ENCODE measurements at regions not wholly inside any gene's neighbourhood (a gene's known extent, or its start where the extent isn't known, plus 50 kb on each side); places are given as distances from the start of the nearest gene placed in this dataset.

DNA sequence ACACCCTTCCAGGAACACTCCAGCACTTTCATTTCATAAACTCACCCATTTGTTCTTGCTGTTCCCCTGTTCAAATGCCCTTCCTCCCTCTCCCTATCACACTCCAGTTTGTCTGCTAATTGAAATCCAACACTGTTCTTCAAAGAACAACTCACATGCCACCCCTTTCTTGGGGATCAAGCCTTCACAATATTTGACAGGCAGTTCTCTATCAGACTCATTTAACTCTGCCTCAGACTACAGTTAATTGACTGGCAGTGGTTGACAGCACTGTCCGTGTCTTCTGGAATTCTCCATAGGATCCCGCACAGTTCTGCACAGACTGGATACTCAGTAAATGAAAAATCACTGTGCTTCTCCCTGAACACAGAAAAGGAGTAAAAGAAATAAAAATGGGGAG, 87.8 kb downstream of the PMP22 start:
- no peak for DNase-seq (ENCODE audit: low spot score)

DNA sequence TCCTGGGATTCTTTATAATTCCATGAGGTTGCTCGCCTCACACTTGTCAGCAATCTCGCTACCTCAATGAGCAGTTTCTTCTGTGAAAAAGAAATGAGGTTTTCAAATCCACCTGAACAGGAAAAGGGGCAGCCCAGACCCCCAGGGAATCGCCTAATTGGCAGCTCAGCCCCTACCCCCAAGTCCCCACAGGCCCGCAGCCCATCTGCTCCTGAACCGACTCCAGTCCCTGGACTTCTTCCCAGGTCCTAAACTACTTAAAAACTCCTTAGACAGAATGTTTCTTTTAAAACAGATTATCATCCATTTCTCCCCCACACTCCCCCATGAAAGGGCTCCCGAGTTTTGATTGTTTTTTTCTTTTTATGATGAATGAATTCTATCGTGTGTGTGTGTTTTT, 89.8 kb downstream of the PMP22 start:
- no peak for DNase-seq (ENCODE audit: low spot score)

- peak; percentile 43 for DNase-seq (ENCODE audit: low spot score)
These were observed 93.7 kb downstream of the PMP22 start for GRCh38 chr17:15171167-15172047.

DNA sequence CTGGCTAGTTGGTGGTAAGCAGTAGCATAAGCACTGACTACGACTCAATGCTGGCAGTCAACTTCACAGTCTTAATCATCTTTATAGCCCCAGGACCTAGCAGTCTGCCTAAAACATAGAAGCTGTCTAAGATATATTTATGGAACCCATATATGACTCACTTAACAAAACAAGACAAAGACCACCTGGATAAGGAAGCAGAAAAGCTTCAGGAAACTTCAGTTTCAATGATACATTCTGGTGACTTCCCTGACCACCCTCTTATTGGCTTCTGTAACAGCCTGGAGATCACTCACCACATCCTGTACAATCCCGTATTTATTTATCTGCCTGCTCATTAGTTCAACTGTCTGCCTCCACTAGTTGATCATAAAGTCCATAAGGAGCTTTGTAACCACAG, 95.5 kb downstream of the PMP22 start:
- no peak for DNase-seq (ENCODE audit: low spot score)

DNA sequence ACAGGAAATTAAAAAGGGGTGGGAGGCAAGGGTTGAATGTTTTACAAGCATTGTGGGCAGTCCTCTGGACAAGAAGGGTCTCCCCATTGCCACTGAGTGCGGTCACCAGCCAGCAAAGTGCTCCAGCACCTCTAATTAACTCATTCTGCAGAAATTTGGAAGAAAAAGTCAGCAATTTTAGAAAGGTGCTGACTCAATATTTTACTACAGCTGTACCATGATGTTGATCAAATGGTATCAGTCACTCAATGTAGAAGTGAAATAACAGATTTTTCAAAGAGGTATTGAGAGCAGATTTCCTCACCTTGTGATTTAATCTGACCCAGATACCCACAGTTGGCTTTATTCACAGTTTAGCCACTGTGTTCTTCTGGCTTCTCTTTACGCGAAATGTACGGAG, 96.7 kb downstream of the PMP22 start:
- DNase-seq (ENCODE audit: low spot score): no peak

DNA sequence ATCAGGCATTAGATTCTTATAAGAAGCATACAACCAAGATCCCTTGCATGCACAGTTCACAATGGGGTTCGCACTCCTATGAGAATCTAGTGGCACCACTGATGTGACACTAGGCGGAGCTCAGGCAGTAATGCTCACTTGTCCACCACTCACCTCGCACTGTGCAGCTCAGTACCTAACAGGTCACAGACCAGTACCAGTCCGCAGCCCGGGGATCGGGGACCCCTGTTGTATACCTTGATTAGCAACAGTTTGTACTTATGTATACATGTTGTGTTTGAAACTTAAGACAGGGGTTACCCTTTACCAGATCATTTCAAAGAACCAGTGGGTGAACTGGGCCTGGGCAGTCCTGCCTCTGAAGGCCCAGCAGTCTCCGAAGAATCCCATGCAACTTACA, 103.7 kb downstream of the PMP22 start:
- no peak for DNase-seq (ENCODE audit: low spot score)

DNA sequence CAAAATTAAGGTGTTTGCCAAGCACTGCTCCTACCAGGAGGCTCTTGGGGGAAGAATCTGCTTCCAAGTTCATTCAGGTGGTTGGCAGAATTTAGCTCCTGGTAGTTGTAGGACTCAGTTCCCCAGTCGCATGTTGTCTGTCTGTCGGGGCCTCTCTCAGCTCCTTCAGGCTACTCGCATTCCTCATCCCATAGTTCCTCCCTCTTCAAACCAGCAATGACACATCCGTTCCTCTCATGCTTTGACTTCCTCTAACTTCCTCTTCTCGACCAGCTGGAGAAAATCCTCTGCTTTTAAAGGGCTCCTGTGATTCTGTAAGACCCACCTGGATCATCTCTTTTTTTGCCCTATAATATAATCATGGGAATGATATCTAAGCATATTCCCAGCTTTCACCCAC, 108.1 kb downstream of the PMP22 start:
- no peak for DNase-seq (ENCODE audit: low spot score)

DNA sequence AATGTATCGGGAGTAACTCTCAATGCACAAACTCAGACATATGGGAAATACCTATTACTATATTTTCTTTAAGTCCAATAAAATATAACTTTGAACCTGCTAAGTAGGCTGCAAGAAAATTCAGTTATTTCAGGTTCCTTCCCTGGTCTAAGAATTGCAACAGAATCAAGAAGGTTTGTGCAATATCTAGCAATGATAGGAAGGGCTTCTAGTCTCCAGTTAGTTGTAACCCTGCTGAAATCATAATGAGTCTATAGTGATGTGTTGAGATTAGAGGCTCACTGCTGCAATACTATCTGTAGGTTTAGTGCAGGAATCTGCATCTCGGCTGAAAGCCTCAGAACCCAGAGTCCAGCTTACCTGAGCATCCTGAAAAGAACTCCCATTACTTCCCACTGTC, 110.5 kb downstream of the PMP22 start:
- DNase-seq (ENCODE audit: low spot score): no peak

DNA sequence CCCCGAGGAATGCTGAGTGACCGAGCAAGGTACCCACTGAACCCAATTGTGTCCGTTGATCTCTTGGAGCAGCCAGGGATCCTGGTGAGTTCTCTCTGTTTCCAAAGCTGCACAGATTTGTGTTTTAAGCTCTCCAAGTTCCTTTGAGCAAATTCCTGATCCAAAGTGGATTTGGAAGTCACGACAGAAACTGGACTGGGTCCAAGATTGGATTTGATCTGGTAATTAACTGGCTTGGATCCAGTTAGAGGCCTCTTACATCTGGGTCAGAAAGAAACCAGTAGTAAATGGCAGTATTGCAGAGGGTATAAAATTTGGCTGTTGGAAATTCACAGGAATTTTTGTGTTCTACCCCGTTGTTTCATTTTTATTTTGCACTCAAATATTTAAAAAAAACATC, 119.5 kb downstream of the PMP22 start:
- DNase-seq (ENCODE audit: low spot score): no peak

GRCh38 chr17:15143524-15143923, 121.6 kb downstream of the PMP22 start:
- no peak for DNase-seq (ENCODE audit: low spot score)

DNA sequence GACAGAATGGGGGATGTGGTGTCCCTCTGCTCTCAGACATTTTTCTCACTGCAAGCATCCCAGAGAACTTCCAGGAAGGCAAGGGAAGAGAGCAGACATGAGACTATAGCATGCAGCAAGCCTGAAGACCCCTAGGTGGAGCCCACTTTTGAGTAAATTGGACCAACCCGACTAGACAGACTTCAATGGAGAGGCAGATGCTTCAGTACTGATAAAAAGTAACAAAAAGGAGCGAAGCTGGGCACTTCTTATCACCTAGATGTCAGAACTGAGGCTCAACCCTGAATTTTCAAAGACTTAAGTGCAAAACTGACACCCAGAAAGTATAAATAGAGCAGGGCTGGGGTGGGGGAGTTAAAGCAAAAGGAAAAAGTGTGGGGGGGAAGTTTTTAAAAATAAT, 130.8 kb downstream of the PMP22 start:
- no peak for DNase-seq (ENCODE audit: low spot score)

DNA sequence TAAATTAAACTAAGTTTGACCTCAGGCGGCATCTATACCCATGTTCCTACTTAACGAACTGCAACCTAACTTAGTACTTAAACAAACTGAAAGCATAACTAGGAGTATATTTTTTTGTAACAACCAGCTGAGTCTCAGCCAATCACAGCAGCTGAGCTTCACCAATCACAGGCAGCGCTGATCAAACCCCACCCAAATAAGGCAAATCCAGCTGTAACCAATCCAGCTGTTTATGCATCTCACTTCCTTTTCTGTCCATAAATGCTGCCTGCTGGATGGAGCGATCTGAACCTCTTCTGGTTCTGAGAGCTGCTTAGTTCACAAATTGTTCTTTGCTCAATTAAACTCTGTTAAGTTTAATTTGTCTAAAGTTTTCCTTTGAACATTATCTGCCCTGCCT, 131.3 kb downstream of the PMP22 start:
- no peak for DNase-seq (ENCODE audit: low spot score)

DNA sequence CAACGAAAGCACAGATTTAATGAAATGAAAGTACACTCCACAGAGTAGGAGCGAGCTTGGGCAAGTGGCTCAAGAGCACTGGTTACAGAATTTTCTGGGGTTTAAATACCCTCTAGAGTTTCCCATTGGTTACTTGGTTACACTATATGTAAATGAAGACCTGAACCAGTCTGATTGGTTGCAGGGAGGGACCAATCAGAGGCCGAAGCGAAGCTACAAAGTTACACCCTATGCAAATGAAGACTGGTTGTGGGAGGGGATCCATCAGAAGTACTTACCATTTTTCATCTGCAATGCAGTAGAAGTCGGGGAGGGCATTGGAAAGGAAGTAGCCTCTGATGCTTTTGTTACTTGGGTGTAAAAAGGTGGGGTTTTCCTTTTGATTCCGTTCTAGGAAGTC, 132.0 kb downstream of the PMP22 start:
- DNase-seq (ENCODE audit: low spot score): no peak

- DNase-seq (ENCODE audit: low spot score): no peak
These were observed 134.7 kb downstream of the PMP22 start for GRCh38 chr17:15130426-15130825.

- no peak for DNase-seq (ENCODE audit: low spot score)
These were observed 135.1 kb downstream of the PMP22 start for GRCh38 chr17:15129986-15130385.

GRCh38 chr17:15124746-15125145, 140.4 kb downstream of the PMP22 start:
- DNase-seq (ENCODE audit: low spot score): no peak

DNA sequence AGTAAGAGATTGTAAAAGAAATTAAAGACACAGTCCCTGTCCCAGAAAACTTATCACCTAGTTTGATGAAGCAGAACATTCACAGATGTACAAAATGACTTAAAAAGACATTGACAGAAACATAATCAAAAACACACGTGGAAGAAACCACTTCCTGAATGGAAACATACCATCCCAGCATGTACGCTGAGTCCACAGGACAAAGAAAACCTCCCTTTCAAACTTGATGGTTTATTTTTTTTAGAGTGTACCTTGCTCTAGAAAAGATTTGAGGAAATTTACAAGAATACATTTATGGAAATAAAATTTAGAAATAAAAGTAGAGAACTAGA, 140.9 kb downstream of the PMP22 start:
- no peak for DNase-seq (ENCODE audit: low spot score)

DNA sequence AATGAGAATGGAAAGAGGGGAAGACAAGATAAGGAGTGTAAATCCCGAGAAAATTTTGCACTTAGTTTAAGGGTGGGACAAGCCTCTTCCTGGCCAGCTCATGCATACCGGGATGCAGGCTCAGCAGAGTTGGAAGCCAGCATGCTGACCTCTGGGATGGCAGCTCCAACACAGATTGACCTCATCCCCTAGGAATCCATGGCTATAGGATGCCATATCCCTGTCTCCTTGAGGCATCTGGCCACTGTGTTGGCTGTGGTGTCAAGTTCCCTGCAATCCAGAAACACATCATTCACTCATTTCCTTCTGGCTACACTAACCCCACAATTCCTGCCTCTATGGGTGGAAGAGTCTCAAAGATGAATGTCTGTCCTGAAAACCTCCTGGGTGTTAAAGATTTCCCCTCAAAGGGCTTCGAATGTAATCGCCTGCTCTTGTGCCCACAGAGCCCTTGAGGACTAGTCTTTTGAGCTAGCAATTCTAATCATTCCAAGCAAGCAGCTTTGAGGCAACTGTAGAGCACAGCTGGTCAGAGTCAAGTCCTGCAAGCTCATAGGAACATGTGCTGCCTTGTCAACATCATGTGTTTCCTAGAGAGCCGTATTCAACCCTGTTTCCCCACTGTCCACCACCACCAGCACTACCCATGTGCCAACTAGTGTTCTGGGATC, 141.4 kb downstream of the PMP22 start:
- no peak for DNase-seq (ENCODE audit: low spot score)

- DNase-seq (ENCODE audit: low spot score): no peak
These were observed 142.3 kb downstream of the PMP22 start for GRCh38 chr17:15122857-15123256.

GRCh38 chr17:15121426-15121825, 143.7 kb downstream of the PMP22 start:
- no peak for DNase-seq (ENCODE audit: low spot score)

DNA sequence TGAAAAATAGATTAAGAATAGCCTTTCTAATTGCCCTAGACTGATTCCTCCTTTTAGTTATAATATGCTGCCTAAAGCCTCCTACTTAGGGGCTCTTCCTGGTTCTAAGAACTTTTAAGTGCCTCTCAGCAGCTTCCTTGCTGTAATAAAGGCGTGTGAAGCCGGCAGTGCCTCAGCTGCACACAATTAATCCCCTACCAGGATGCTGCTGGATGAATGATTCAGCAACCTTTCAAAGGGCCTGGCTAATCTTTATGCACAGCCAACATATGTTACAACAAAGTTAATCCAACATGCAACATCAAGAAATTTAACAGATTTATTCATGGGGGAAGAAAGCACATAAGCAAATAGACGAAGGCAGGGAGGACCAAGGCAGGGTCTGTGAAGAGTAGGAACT, 145.2 kb downstream of the PMP22 start:
- no peak for DNase-seq (ENCODE audit: low spot score)

DNA sequence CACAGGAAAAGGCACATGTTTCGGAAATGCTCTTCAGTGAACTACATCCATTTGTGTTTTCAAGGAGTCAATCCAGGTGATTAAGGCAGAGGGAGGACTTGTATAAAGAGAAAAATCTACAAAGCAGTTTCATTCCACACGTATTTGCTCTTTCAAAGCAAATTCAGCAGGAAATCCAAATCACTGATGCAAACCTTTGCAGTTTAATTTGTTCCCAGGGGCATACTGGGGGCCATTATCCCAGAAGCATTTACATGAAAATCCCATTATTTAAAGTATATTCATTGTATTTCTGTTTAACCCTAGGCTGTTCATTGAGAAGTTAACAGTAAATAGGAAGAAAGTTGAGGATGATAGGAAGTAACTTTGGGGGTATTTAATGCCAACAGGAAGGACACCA, 147.9 kb downstream of the PMP22 start:
- no peak for DNase-seq (ENCODE audit: low spot score)

DNA sequence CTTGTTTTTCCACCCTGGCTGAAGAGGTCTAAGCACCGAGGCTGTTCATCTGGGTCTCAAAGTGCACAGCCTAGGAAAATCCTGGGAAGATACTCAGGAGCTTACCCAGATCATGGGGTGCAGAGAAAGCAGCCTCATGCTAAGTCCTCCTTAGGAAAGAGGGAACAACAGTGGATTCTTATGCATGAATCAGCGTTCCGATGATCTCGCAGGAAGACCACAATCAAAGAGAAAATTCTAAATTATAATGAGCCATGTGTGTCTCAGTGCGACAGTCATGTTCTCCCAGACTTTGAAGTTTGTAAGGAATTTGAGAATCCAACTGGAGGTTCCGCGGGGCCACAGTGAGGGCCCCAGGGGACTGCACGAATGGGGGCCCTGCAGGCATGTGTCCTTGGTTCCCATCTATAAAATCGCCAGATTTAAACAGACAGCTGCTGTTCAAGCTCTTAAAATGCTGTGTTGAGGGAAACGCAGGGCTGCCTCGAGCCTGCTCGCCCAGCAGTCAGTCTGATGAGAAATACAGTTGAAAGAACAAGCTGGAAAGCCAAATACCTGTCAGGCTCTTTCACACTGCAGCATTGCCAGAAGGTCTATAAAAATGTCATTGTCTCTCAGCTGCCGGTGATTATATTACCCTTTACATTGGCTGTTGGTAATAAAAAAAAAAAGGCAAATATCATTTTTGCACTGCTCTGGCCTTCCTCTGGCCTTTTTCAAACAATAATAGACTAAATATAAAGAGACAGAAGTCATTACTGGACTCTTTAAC, 152.1 kb downstream of the PMP22 start:
- DNase-seq (ENCODE audit: low spot score): no peak

Data from activated CD4-positive, alpha-beta T cell treated with anti-CD3 and anti-CD28 coated beads, Interleukin-2, Interleukin-4, amounts not matched to agents 100 ng/mL and 50 ng/mL, durations not matched to agents 16 hours and 8 hours (primary cell).